ENCODE measurements at regions not wholly inside any gene's neighbourhood (a gene's known extent, or its start where the extent isn't known, plus 50 kb on each side); places are given as distances from the start of the nearest gene placed in this dataset.

DNA sequence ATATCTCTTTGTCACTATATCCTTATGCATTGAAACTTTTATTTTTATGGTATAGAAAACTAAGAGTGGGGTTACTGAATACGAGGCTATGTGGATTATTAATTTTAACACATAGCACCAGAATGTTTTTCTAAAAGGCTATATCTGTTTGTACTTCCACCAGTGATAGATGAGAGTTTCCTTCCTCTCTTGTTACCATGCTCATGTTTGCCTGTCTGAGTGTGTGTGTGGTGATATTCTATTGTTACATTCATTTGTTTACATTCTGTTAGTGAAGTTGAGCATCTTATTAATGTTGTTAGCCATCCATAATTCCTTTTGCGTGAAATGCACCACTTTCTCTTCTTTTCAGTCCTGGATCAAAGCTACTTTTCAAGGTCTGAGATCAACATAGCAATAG is 54.1 kb upstream of the ALDH1A1 start:
- H3K27me3 ChIP-seq (ENCODE audit: insufficient read depth, low read length, poor library complexity, severe bottlenecking), result no peaks in the 10 kb centered on the region
- 0 out of 2 replicates have a peak, but pooled peaks cover 2% of the 10 kb centered on the region for H3F3A ChIP-seq (ENCODE audit: low read depth)
- H3K79me2 ChIP-seq (ENCODE audit: insufficient read depth, low read length), result no peaks in the 10 kb centered on the region
- peaks cover 47% of the 10 kb centered on the region for H3K4me1 ChIP-seq (ENCODE audit: insufficient read depth, low read length, poor library complexity, severe bottlenecking)
- no peak overlapping the region; the same call in 1 of the 2 replicates for H2AFZ ChIP-seq (ENCODE audit: low read length)
- peak overlapping the region; percentile 11 for H3K4me2 ChIP-seq (ENCODE audit: low read depth, low read length, poor library complexity, severe bottlenecking)
- no peaks in the 10 kb centered on the region for H3K9me2 ChIP-seq (replicated peaks; ENCODE audit: low read depth, low read length)
- H4K20me1 ChIP-seq (ENCODE audit: insufficient read depth, low read length, poor library complexity, severe bottlenecking), result no peaks in the 10 kb centered on the region
- H3K9me3 ChIP-seq (ENCODE audit: insufficient read depth, low read depth, low read length), result no peaks in the 10 kb centered on the region
- H3K9ac ChIP-seq (ENCODE audit: low read depth, low read length, poor library complexity, severe bottlenecking), result peak overlapping the region; percentile 37
- H3K4me3 ChIP-seq (ENCODE audit: low read length, poor library complexity, severe bottlenecking), result no peak overlapping the region
- no peaks in the 10 kb centered on the region for H3K36me3 ChIP-seq (ENCODE audit: insufficient read depth, low read length)
- TF ChIP-seq EZH2phosphoT487 (IDR thresholded peaks at IDR 0.05; ENCODE audit: borderline replicate concordance), result no peak
- TF ChIP-seq, protein P1, sequence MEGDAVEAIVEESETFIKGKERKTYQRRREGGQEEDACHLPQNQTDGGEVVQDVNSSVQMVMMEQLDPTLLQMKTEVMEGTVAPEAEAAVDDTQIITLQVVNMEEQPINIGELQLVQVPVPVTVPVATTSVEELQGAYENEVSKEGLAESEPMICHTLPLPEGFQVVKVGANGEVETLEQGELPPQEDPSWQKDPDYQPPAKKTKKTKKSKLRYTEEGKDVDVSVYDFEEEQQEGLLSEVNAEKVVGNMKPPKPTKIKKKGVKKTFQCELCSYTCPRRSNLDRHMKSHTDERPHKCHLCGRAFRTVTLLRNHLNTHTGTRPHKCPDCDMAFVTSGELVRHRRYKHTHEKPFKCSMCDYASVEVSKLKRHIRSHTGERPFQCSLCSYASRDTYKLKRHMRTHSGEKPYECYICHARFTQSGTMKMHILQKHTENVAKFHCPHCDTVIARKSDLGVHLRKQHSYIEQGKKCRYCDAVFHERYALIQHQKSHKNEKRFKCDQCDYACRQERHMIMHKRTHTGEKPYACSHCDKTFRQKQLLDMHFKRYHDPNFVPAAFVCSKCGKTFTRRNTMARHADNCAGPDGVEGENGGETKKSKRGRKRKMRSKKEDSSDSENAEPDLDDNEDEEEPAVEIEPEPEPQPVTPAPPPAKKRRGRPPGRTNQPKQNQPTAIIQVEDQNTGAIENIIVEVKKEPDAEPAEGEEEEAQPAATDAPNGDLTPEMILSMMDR (conservative IDR thresholded peaks at IDR 0.05; ENCODE audit: low read length), result no peak

Measured in Loucy (cell line).